NCI-H510A treated with DMSO at 0.1 percent for 48 hours (cell line): ENCODE measurements at regions not wholly inside any gene's neighbourhood (a gene's known extent, or its start where the extent isn't known, plus 50 kb on each side); places are given as distances from the start of the nearest gene placed in this dataset.
"Not testable (repeated sequence)": the region's sequence is repeated elsewhere in the genome, so short reads cannot be mapped to it uniquely, and the experiment has no call there.

Experiments used
- DNase-seq: peaks from one replicate; lab custom pipeline; 2025; lab: John Stamatoyannopoulos, UW

DNA sequence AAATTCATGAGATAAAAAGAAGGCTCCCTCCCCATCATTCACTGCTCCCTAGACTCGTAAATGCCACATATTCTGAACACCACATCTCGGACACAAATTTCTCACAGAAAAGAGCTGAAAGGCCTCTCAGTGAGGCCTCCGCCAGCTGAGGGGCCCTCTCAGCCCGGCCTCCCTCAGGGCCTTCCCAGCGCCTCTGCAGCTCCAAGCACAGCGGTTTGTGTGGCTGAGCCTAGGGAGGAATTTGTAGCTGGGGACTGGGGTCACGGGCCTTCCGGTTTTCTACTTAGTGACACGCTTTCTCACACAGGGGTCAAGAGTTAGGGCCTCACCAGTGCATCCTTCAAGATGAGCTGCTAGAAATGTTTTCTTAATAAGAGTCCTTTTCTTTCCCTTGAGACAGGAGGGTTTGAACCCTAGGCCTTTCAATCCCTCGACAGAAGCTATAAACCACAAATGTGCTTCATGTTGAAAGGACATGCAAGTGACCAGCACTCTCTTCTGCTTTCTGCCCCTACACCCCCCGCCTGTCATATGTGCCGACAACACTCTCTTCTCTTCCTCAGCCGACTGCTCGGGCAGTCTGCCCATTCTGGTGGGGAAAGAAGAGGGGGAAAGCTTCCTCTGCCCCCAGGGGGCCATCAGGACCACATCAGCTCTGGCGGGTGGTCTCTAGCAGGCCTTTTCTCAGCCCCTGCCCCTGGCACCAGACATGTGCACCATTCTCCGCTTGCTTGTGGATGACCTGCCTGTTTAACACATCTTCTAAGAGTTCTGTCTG lies 104.9 kb downstream of the CHIC2 start:
- DNase-seq: no peak

GRCh38 chr4:53956454-53956853 lies 108.0 kb downstream of the CHIC2 start:
- DNase-seq: no peak

GRCh38 chr4:53956053-53956452 lies 108.4 kb downstream of the CHIC2 start:
- DNase-seq: no peak

DNA sequence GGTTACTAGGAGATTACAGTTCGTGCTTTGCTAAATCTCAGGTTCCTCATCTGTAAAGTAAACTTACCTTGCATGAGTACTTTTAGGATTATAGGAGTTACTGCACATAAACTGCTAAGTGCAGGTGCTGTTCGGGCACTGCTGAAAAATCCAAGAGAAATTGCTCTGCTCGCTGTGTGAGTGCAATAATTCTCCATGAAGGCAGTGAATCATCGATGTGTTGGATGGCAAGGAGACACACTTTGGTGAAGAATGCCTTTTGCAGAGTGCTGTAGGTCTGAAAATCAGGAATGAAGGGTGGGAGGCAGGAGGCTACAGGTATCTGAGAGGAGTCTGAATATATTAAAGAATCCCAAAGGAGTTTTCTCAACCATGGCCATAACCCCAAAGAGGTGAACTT lies 113.0 kb downstream of the CHIC2 start:
- no peak for DNase-seq

- DNase-seq: no peak
These were observed 120.9 kb downstream of the CHIC2 start for GRCh38 chr4:53943345-53944085.

GRCh38 chr4:53942712-53943111 lies 121.7 kb downstream of the CHIC2 start:
- no peak for DNase-seq

DNA sequence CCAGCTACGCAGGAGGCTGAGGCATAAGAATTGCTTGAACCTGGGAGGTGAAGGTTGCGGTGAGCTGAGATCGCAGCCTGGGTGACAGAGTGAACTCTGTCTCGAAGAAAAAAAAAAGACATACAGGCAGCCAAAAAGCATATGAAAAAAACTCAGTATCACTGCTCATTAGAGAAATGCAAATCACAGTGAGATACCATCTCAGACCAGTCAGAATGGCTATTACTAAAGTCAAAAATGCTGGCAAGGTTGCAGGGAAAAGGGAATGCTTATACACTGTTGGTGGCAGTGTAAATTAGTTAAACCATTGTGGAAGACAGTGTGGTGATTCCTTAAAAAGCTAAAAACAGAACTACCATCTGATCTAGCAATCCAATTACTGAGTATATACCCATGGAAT lies 123.1 kb downstream of the CHIC2 start:
- DNase-seq: no peak

DNA sequence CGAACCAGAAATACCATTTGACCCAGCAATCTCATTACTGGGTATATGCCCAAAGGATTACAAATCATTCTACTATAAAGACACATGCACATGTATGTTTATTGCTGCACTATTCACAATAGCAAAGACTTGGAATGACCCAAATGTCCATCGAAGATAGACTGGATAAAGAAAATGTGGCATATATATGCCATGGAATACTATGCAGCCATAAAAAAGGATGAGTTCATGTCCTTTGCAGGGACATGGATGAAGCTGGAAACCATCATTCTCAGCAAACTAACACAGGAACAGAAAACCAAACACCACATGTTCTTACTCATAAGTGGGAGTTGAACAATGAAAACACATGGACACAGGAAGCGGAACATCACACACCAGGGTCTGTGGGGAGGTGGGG lies 124.5 kb downstream of the CHIC2 start:
- DNase-seq: not testable (repeated sequence)

GRCh38 chr4:53937918-53938317 lies 126.5 kb downstream of the CHIC2 start:
- DNase-seq: no peak

DNA sequence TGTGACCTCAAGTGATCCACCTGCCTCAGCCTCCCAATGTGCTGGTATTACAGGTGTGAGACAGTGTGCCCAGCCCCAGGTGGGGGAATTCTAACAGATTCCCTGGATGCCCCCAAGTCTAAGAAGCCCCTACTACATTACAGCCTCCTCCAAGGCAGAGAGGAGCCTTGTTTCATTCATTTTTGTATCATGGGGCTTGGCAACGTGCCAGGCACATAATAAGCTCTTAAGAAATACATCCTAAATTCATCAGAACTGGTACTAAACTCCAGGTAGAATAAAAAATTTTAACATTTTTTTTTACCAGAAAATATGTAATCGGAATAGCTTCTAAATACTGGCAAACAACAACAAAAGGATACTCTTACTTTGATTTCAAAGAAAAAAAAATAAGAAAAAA lies 127.1 kb downstream of the CHIC2 start:
- DNase-seq: no peak

DNA sequence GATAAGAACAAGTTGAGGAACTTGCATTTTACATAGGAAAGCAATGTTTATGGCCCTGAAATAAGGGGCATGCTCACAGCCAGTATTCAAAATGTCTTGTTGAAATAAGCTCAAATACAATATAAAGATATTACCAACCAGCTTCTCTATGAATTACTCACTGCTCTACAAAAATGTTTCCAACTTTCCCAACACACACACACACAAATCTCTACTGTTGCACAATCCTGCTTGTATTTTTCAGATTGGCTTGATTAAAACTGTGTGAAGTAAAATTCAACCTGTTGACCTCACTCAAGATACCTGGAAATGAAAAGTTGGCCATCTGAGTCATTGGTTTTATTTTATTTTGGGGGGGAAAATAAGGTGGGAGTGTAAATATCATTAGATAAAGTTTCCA lies 128.6 kb downstream of the CHIC2 start:
- no peak for DNase-seq

DNA sequence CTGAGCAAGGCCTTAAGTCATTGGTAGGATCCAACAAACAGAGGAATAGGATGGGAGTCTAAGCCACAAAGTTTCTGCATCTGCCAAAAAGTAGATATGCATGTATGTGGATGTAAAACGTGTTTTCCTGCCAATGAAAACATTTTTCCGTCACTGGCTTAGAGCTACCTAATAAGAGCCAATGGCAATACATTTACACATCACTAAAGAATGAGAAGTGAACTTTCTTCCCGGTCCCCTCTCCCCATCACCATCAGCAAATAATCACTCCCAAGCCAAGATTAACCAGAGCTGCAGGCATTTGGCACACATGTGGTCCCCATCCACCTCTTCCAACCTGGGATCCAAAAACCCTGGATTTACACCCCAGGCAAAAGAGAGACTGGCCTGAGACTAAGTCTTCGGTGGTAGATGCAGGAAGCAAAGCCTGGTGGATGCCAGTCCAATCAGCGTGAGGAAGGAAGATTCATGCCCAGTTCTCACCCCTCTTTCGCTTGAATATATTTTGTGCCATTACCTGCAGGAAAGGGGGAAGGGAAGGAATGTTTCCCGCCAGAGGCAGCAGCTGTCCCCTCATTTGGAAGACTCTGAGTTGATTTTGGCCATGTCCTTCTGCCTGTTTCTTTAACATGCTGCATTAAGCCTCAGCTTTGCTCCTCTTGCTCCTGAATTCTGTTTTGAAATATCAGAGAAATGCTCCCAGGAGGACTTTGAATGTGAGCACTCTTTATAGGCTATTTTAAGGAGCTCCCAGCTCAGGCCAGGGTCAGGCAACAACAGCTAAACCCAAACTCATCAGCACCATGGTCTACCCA lies 131.4 kb downstream of the CHIC2 start:
- no peak for DNase-seq

- no peak for DNase-seq
These were observed 132.9 kb downstream of the CHIC2 start for GRCh38 chr4:53931461-53931961.

- DNase-seq: peak; percentile 84
These were observed 134.2 kb downstream of the CHIC2 start for GRCh38 chr4:53929955-53930798.

GRCh38 chr4:53929311-53929710 lies 135.1 kb downstream of the CHIC2 start:
- DNase-seq: no peak

- DNase-seq: no peak
These were observed 135.6 kb downstream of the CHIC2 start for GRCh38 chr4:53928825-53929224.

DNA sequence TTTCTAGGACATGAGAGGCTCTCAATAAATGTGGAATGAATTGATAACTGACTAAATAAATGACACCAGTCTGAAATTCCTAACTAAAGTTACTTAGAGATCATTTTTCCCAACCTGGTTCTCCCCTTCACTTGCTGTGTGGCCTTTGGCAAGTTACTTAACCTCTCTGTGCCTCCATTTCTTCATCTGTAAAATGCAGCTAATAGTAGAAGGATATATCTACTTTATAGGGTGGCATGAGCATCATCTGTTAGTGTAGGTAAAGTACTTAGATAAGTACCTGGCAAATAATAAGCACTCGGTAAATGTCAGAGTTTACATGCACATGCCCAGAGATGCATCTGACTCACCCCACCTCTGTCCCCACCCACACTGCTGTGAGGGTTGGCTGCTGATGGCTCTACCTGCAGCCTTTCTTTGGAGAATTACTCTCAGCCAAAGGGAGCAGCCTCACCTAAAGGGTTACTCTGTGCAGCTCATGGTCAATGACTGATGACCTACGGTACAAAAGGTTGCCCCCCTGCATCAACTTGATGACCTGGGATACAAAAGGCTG lies 139.3 kb downstream of the CHIC2 start:
- no peak for DNase-seq

- DNase-seq: no peak
These were observed 139.9 kb downstream of the CHIC2 start for GRCh38 chr4:53924333-53925049.

- DNase-seq: no peak
These were observed 140.5 kb downstream of the CHIC2 start for GRCh38 chr4:53923921-53924320.

DNA sequence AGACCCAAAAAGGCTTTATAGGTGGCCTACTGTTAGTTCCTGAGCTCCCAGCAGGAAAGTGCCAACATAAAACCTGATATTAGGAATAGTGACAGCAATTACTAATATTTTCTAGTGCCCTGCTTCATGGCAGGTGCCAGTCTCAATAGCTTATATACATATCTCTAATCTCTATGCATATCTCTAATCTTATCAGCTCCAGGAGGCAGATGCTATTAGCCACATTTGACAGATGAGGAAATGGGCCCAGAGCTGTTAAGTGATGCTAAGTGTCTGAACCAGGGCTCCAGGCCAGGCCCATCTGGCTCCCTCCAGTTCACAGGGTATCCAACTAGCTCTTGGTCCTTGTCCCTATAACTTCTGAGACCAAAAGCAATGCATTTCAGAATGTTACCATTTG lies 142.5 kb downstream of the CHIC2 start:
- no peak for DNase-seq

DNA sequence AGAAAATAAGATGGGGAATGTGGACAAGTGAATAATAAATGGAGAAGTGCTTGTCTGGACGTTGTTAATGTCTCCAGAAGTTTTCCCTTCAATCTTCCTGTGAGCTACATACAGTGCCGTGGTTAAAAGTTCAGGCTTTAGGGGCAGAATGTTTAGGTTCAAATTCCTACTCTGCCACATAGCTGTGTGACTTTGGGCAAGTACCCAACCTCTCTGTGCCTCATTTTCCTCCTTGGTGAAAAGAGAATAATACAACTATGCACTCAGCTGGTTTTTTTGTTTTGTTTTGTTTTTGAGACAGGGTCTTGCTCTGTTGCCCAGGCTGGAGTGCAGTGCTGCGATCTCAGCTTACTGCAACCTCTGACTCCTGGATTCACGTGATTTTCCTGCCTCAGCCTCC lies 143.5 kb downstream of the CHIC2 start:
- DNase-seq: no peak
